ENCODE measurements at regions not wholly inside any gene's neighbourhood (a gene's known extent, or its start where the extent isn't known, plus 50 kb on each side); places are given as distances from the start of the nearest gene placed in this dataset.

DNA sequence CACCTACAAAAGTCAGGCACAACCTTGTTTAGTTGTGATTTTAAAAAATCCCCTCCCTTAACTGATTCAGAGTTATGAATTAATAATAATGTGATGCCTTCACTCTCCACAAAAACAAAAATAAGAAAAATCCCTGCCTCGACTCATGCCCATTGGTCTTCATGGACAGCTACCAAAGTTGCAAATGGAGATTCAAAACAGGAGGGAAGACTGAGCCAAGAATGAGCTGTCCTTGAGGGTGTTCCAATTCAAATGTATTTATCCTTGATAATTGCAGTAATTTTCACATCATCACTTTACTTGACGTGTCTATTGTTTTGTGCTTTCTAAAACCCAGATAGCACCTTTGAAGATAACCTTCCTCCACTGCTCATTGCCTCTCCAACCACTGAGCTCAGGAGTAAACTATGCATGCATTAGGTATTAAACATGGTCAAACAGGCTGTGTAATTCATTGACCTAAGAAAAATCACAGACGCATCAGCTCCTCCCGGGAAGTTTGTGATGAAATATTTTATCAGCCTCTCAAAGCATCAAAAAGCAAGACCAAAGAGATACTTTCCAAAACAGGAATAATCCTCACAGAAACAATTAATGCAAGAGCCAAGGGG, 712.7 kb upstream of the IGFBP3 start (continued):
- TF ChIP-seq, protein P1, sequence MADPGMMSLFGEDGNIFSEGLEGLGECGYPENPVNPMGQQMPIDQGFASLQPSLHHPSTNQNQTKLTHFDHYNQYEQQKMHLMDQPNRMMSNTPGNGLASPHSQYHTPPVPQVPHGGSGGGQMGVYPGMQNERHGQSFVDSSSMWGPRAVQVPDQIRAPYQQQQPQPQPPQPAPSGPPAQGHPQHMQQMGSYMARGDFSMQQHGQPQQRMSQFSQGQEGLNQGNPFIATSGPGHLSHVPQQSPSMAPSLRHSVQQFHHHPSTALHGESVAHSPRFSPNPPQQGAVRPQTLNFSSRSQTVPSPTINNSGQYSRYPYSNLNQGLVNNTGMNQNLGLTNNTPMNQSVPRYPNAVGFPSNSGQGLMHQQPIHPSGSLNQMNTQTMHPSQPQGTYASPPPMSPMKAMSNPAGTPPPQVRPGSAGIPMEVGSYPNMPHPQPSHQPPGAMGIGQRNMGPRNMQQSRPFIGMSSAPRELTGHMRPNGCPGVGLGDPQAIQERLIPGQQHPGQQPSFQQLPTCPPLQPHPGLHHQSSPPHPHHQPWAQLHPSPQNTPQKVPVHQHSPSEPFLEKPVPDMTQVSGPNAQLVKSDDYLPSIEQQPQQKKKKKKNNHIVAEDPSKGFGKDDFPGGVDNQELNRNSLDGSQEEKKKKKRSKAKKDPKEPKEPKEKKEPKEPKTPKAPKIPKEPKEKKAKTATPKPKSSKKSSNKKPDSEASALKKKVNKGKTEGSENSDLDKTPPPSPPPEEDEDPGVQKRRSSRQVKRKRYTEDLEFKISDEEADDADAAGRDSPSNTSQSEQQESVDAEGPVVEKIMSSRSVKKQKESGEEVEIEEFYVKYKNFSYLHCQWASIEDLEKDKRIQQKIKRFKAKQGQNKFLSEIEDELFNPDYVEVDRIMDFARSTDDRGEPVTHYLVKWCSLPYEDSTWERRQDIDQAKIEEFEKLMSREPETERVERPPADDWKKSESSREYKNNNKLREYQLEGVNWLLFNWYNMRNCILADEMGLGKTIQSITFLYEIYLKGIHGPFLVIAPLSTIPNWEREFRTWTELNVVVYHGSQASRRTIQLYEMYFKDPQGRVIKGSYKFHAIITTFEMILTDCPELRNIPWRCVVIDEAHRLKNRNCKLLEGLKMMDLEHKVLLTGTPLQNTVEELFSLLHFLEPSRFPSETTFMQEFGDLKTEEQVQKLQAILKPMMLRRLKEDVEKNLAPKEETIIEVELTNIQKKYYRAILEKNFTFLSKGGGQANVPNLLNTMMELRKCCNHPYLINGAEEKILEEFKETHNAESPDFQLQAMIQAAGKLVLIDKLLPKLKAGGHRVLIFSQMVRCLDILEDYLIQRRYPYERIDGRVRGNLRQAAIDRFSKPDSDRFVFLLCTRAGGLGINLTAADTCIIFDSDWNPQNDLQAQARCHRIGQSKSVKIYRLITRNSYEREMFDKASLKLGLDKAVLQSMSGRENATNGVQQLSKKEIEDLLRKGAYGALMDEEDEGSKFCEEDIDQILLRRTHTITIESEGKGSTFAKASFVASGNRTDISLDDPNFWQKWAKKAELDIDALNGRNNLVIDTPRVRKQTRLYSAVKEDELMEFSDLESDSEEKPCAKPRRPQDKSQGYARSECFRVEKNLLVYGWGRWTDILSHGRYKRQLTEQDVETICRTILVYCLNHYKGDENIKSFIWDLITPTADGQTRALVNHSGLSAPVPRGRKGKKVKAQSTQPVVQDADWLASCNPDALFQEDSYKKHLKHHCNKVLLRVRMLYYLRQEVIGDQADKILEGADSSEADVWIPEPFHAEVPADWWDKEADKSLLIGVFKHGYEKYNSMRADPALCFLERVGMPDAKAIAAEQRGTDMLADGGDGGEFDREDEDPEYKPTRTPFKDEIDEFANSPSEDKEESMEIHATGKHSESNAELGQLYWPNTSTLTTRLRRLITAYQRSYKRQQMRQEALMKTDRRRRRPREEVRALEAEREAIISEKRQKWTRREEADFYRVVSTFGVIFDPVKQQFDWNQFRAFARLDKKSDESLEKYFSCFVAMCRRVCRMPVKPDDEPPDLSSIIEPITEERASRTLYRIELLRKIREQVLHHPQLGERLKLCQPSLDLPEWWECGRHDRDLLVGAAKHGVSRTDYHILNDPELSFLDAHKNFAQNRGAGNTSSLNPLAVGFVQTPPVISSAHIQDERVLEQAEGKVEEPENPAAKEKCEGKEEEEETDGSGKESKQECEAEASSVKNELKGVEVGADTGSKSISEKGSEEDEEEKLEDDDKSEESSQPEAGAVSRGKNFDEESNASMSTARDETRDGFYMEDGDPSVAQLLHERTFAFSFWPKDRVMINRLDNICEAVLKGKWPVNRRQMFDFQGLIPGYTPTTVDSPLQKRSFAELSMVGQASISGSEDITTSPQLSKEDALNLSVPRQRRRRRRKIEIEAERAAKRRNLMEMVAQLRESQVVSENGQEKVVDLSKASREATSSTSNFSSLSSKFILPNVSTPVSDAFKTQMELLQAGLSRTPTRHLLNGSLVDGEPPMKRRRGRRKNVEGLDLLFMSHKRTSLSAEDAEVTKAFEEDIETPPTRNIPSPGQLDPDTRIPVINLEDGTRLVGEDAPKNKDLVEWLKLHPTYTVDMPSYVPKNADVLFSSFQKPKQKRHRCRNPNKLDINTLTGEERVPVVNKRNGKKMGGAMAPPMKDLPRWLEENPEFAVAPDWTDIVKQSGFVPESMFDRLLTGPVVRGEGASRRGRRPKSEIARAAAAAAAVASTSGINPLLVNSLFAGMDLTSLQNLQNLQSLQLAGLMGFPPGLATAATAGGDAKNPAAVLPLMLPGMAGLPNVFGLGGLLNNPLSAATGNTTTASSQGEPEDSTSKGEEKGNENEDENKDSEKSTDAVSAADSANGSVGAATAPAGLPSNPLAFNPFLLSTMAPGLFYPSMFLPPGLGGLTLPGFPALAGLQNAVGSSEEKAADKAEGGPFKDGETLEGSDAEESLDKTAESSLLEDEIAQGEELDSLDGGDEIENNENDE (IDR thresholded peaks at IDR 0.05; ENCODE audit: insufficient replicate concordance, low read length): no peak
- TF ChIP-seq CHD2 (IDR thresholded peaks at IDR 0.05; ENCODE audit: low read length): no peak
- TF ChIP-seq TCF12 (IDR thresholded peaks at IDR 0.05; ENCODE audit: low read depth, low read length): no peak
- TF ChIP-seq, protein P2, sequence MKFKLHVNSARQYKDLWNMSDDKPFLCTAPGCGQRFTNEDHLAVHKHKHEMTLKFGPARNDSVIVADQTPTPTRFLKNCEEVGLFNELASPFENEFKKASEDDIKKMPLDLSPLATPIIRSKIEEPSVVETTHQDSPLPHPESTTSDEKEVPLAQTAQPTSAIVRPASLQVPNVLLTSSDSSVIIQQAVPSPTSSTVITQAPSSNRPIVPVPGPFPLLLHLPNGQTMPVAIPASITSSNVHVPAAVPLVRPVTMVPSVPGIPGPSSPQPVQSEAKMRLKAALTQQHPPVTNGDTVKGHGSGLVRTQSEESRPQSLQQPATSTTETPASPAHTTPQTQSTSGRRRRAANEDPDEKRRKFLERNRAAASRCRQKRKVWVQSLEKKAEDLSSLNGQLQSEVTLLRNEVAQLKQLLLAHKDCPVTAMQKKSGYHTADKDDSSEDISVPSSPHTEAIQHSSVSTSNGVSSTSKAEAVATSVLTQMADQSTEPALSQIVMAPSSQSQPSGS (IDR thresholded peaks at IDR 0.05; ENCODE audit: low read length): no peak
- no peak for TF ChIP-seq POLR2A (IDR thresholded peaks at IDR 0.05; ENCODE audit: control extremely low read depth in 1 of 2, low read depth in 2 of 2, low read length in 2 of 2)
- no peak for TF ChIP-seq CTBP2 (IDR thresholded peaks at IDR 0.05; ENCODE audit: borderline replicate concordance, insufficient read depth, insufficient read length, low read length)
- no peak for TF ChIP-seq EZH2 (IDR thresholded peaks at IDR 0.05; ENCODE audit: low read depth, low read length, severe bottlenecking)
- TF ChIP-seq TBP (IDR thresholded peaks at IDR 0.05; ENCODE audit: low read depth, low read length): no peak
- TF ChIP-seq, protein P3, sequence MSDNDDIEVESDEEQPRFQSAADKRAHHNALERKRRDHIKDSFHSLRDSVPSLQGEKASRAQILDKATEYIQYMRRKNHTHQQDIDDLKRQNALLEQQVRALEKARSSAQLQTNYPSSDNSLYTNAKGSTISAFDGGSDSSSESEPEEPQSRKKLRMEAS (IDR thresholded peaks at IDR 0.05): no peak
- no peak for TF ChIP-seq RXRA (IDR thresholded peaks at IDR 0.05; ENCODE audit: insufficient read depth, low read depth, low read length)

All from H1 (cell line).